ENCODE measurements at regions not wholly inside any gene's neighbourhood (a gene's known extent, or its start where the extent isn't known, plus 50 kb on each side); places are given as distances from the start of the nearest gene placed in this dataset.

DNA sequence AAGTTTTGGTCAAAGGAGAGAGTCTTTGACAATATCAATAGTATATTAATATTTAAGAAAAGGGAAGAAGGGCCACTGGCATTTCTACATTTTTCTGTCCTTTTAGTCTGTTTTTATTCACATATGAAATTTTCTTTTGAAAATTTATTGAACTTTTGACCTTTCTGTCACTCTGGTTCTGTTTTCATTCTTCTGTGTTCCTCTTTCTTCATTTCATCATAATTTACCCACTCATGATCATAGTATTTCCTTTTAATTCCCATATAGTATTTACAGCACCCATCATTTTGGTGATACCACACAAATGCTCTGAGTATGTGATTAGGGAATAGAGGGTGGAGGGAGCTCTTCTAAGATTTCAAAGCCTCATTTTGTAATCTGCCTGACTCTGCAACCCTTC, 142.8 kb downstream of the GJA1 start:
- DNase-seq (ENCODE audit: low spot score) (no peak), ATAC-seq (ENCODE audit: low FRiP score) (no peak)
- TF ChIP-seq CTCF (IDR thresholded peaks at IDR 0.05): no peak

- DNase-seq (ENCODE audit: low spot score): no peak
- no peak for ATAC-seq (ENCODE audit: low FRiP score)
- TF ChIP-seq CTCF (IDR thresholded peaks at IDR 0.05): no peak
Measured at GRCh38 chr6:121579478-121579877, 144.0 kb downstream of the GJA1 start.

- no peak for TF ChIP-seq CTCF (IDR thresholded peaks at IDR 0.05)
- no peak for DNase-seq (ENCODE audit: low spot score)
- ATAC-seq (ENCODE audit: low FRiP score): no peak
Measured at GRCh38 chr6:121581327-121581726, 145.9 kb downstream of the GJA1 start.

DNA sequence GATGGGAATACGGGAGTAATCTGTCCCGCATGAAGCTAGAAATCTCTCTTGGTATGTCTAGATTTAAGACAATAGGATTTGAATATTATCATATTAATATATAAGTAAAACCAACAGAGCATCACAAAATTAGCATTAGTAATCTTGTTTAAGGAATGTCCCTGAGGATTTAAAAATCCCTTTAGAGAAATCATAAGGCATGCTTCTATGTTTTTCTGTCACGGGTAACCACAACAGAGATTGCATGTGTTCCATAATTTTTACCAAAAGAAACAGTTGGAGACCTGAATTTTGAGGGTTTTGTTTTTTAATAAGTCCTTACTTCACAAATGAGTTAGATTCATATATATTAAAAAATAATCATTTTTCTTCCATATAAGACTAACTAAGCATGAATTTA, 146.8 kb downstream of the GJA1 start:
- ATAC-seq (ENCODE audit: low FRiP score) (no peak), DNase-seq (ENCODE audit: low spot score) (no peak)
- no peak for TF ChIP-seq CTCF (IDR thresholded peaks at IDR 0.05)

DNA sequence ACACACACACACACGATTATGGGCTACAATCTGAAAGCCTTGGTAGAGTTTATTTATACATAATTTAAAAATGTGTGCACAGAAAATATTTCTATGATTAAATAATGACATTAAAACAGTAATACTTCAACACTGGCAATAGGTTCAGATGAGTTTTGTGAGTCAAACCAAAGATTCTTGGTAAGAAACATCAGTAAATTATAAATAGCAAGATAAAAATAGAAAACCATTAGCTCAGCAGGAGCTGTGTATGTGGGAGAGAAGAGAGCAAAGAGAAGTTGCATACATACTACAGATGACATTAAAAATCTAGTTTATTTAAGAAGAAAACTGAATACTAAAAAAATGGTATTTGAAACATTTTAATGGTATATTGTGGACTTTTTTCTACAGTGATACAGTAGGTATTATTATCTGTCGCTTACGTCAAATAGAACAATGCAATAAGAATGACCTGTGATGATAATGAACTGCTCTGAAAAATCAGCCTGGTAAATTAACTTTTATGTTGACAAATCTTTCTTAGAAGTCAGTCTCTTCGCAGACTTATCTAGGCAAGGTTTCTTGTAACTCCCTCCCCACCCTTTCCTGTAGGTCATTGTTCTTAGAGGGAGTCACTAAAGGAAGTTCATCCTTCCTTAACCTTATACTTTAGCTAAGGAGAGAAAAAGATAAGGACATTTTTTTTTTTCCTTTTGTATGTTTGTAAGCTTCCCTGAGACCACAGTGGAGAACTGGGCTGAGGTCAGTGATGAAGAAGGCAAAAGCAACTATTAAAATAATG, 149.3 kb downstream of the GJA1 start:
- DNase-seq (ENCODE audit: low spot score) (no peak), ATAC-seq (ENCODE audit: low FRiP score) (peak; percentile 52)
- no peak for TF ChIP-seq CTCF (IDR thresholded peaks at IDR 0.05)

DNA sequence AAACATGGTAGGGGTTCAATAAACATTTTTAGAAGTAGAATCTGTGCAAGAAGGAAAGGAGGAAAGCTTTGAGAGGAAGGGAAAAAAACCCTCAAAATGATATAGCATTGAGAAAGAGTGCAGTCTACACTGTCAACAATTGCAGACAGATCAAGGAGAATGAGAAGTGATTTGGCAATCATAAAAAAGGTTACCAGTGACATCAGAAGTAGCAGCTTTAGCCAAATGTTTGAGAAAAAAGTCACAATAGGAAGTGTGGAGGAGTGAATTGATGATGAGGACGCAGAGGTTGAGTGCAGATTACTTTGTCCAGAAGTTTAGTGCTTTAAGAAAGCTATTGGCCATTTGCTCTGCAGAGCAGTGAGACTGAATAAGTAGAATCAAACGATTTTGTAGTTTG, 155.0 kb downstream of the GJA1 start:
- DNase-seq (ENCODE audit: low spot score) (no peak), ATAC-seq (ENCODE audit: low FRiP score) (peak; percentile 73)

More for the DNA sequence above, 155.0 kb downstream of the GJA1 start:
- no peak for TF ChIP-seq CTCF (IDR thresholded peaks at IDR 0.05)

Data from omental fat pad (tissue), 3 donors.